GM23248 (cell line): ENCODE measurements at regions not wholly inside any gene's neighbourhood (a gene's known extent, or its start where the extent isn't known, plus 50 kb on each side); places are given as distances from the start of the nearest gene placed in this dataset.

Source experiments
- DNase-seq: peaks from one replicate; pipeline ENCODE4 v3.0.0-alpha.2; 2015
- H2AFZ ChIP-seq: fragments of 200-600 bp; sonication (generic); 2 replicates; pipeline ENCODE4 v1.6.1; 2016; ENCODE audit warnings: antibody characterized with exemption
- H3F3A ChIP-seq: fragments of 200-600 bp; sonication (generic); 2 replicates; pipeline ENCODE4 v1.6.1; 2016; ENCODE audit warnings: mild to moderate bottlenecking, antibody characterized with exemption, mixed run types; ENCODE audit not compliant: insufficient read depth
- H3K27ac ChIP-seq: fragments of 200-600 bp; sonication (generic); 2 replicates; pipeline ENCODE4 v1.5.1; 2016; ENCODE audit warnings: mild to moderate bottlenecking
- H3K27me3 ChIP-seq: fragments of 200-600 bp; sonication (generic); replicated peaks from 2 replicates; pipeline ENCODE4 v1.6.1; 2016; ENCODE audit warnings: mild to moderate bottlenecking; ENCODE audit not compliant: insufficient read depth
- H3K36me3 ChIP-seq: fragments of 200-600 bp; sonication (generic); 2 replicates; pipeline ENCODE4 v1.6.1; 2016; ENCODE audit warnings: low read depth, mild to moderate bottlenecking
- H3K4me1 ChIP-seq: fragments of 200-600 bp; sonication (generic); 2 replicates; pipeline ENCODE4 v1.6.1; 2016; ENCODE audit warnings: mild to moderate bottlenecking; ENCODE audit not compliant: insufficient read depth
- H3K4me2 ChIP-seq: fragments of 200-600 bp; sonication (generic); one replicate; pipeline ENCODE4 v1.6.1; 2016; ENCODE audit warnings: mild to moderate bottlenecking; ENCODE audit not compliant: unreplicated experiment
- H3K4me3 ChIP-seq: fragments of 200-600 bp; sonication (generic); 2 replicates; pipeline ENCODE4 v1.5.1; 2016; ENCODE audit warnings: mild to moderate bottlenecking
- H3K79me2 ChIP-seq: fragments of 200-600 bp; sonication (generic); 2 replicates; pipeline ENCODE4 v1.6.1; 2016; ENCODE audit warnings: mild to moderate bottlenecking; ENCODE audit not compliant: insufficient read depth
- H3K9ac ChIP-seq: fragments of 200-600 bp; sonication (generic); 2 replicates; pipeline ENCODE4 v1.6.1; 2016; ENCODE audit warnings: mild to moderate bottlenecking
- H3K9me2 ChIP-seq: fragments of 200-600 bp; sonication (generic); 2 replicates; pipeline ENCODE4 v1.6.1; 2016; ENCODE audit warnings: mixed run types, mild to moderate bottlenecking, moderate library complexity; ENCODE audit not compliant: insufficient read depth
- H3K9me3 ChIP-seq: fragments of 200-600 bp; sonication (generic); one replicate; pipeline ENCODE4 v1.6.1; 2017; ENCODE audit warnings: low read depth
- H4K20me1 ChIP-seq: fragments of 200-600 bp; sonication (generic); 2 replicates; pipeline ENCODE4 v1.6.0; 2016; ENCODE audit not compliant: insufficient read depth
- EZH2 ChIP-seq: fragments of 200-600 bp; sonication (generic); IDR thresholded peaks from 2 replicates; pipeline ENCODE4 v1.6.1; 2018; ENCODE audit warnings: antibody characterized with exemption, mild to moderate bottlenecking; ENCODE audit not compliant: insufficient read depth, poor library complexity, severe bottlenecking
- EZH2phosphoT487 ChIP-seq: fragments of 200-600 bp; sonication (generic); IDR thresholded peaks from 2 replicates; pipeline ENCODE4 v1.6.1; 2018; ENCODE audit warnings: antibody characterized with exemption, moderate library complexity, mild to moderate bottlenecking, low read depth; ENCODE audit not compliant: insufficient read depth
- WGBS, 2 experiments: methylation state at CpG; one replicate each; pipeline ENCODE4 v1.1.6; 2015 to 2017; ENCODE audit warnings: low lambda C conversion rate in 2 of 2, low coverage in 1 of 2; ENCODE audit errors: missing lambda C conversion rate in 2 of 2; 5-methylcytosine and 5-hydroxymethylcytosine counted together
- in situ Hi-C: fragments of 300-500 bp; cut with MboI; formaldehyde crosslinking; loops from 2 replicates; pipeline ENCODE4 v1.15.0; 2020

GRCh38 chr2:564471-565181 is 112.6 kb downstream of the TMEM18 start:
- no peaks in the 10 kb centered on the region for H4K20me1 ChIP-seq
- no peak overlapping the region for H2AFZ ChIP-seq
- no peaks in the 10 kb centered on the region for H3K9me2 ChIP-seq
- H3K4me1 ChIP-seq = peaks cover 4% of the 10 kb centered on the region; the same call in 1 of the 2 replicates
- H3K9ac ChIP-seq = no peak overlapping the region
- DNase-seq = no peak
- H3K4me2 ChIP-seq = no peak overlapping the region
- H3K27ac ChIP-seq = no peak overlapping the region
- H3F3A ChIP-seq = no peaks in the 10 kb centered on the region
- no peaks in the 10 kb centered on the region for H3K79me2 ChIP-seq
- in situ Hi-C loops = no loop called here
- no peaks in the 10 kb centered on the region for H3K36me3 ChIP-seq
- TF ChIP-seq EZH2phosphoT487 = no peak
- TF ChIP-seq EZH2 = no peak
- no peak overlapping the region for H3K4me3 ChIP-seq
- H3K27me3 ChIP-seq = no peaks in the 10 kb centered on the region
- WGBS, 2 experiments = 74 to 78% methylated on average over 18 to 19 of the region's 19 CpGs
- no peaks in the 10 kb centered on the region for H3K9me3 ChIP-seq

- H2AFZ ChIP-seq = no peak overlapping the region
- H3K27ac ChIP-seq = no peak overlapping the region
- no peaks in the 10 kb centered on the region for H3K79me2 ChIP-seq
- H3K4me1 ChIP-seq = peaks cover 2% of the 10 kb centered on the region; the same call in 1 of the 2 replicates
- no peaks in the 10 kb centered on the region for H3K9me2 ChIP-seq
- in situ Hi-C loops = no loop called here
- H3K36me3 ChIP-seq = no peaks in the 10 kb centered on the region
- no peak overlapping the region for H3K4me3 ChIP-seq
- H3F3A ChIP-seq = no peaks in the 10 kb centered on the region
- H4K20me1 ChIP-seq = no peaks in the 10 kb centered on the region
- DNase-seq = no peak
- H3K27me3 ChIP-seq = no peaks in the 10 kb centered on the region
- TF ChIP-seq EZH2phosphoT487 (no peak), EZH2 (no peak)
- 56 to 63% methylated on average over 10 of the region's 10 CpGs for WGBS, 2 experiments
- no peaks in the 10 kb centered on the region for H3K9me3 ChIP-seq
- H3K4me2 ChIP-seq = no peak overlapping the region
- H3K9ac ChIP-seq = no peak overlapping the region
Measured at GRCh38 chr2:563512-563911, 113.7 kb downstream of the TMEM18 start.

- H3K9ac ChIP-seq = no peak overlapping the region
- no peak overlapping the region for H3K4me3 ChIP-seq
- H3K4me1 ChIP-seq = no peaks in the 10 kb centered on the region
- no peak for DNase-seq
- H3K36me3 ChIP-seq = no peaks in the 10 kb centered on the region
- H4K20me1 ChIP-seq = no peaks in the 10 kb centered on the region
- H3K9me3 ChIP-seq = no peaks in the 10 kb centered on the region
- in situ Hi-C loops = no loop called here
- H2AFZ ChIP-seq = no peak overlapping the region
- H3K9me2 ChIP-seq = no peaks in the 10 kb centered on the region
- H3K27me3 ChIP-seq = no peaks in the 10 kb centered on the region
- H3F3A ChIP-seq = no peaks in the 10 kb centered on the region
- no peak overlapping the region for H3K27ac ChIP-seq
- 54 to 67% methylated on average over 21 to 32 of the region's 33 CpGs for WGBS, 2 experiments
- no peaks in the 10 kb centered on the region for H3K79me2 ChIP-seq
- TF ChIP-seq EZH2 (no peak), EZH2phosphoT487 (no peak)
- H3K4me2 ChIP-seq = no peak overlapping the region
Measured at GRCh38 chr2:562391-563364, 114.5 kb downstream of the TMEM18 start.

DNA sequence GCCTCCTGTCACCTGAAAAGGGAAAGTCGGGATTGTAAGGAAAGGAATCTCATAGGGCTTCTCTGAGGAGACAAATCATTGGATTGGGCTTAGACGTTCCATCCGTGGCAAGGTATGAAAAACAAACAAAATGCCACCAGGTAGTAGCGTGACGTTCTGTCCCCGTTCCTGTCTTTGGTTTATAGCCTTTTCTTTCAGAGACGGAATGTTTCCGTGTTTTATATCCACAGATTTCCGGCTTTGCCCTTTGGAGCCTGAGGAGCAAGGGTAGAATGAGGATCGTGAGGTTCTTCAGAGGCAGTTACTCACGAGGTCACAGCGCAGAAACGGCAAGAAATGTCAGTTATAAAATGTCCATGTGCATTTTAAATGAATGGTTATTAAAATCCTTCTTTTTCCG is 118.3 kb downstream of the TMEM18 start:
- Histone ChIP-seq H3K79me2 (no peaks in the 10 kb centered on the region), H3K36me3 (no peaks in the 10 kb centered on the region), H3K4me3 (no peak overlapping the region), H3K9ac (no peak overlapping the region), H3K27me3 (no peaks in the 10 kb centered on the region), H4K20me1 (no peaks in the 10 kb centered on the region), H3K9me2 (no peaks in the 10 kb centered on the region), H3K9me3 (no peaks in the 10 kb centered on the region), H3F3A (no peaks in the 10 kb centered on the region), H3K4me2 (no peak overlapping the region), H3K27ac (no peak overlapping the region), H3K4me1 (no peaks in the 10 kb centered on the region), H2AFZ (no peak overlapping the region)
- 53 to 54% methylated on average over 14 of the region's 14 CpGs for WGBS, 2 experiments
- TF ChIP-seq EZH2phosphoT487 = no peak
- TF ChIP-seq EZH2 = no peak
- in situ Hi-C loops = no loop called here
- DNase-seq = no peak
